Smooth muscle cell (in vitro differentiated cells): ENCODE measurements at regions not wholly inside any gene's neighbourhood (a gene's known extent, or its start where the extent isn't known, plus 50 kb on each side); places are given as distances from the start of the nearest gene placed in this dataset.

Experiments
- DNase-seq: peaks from one replicate; lab custom pipeline; 2025; ENCODE audit not compliant: unreplicated experiment; lab: John Stamatoyannopoulos, UW
- H2AFZ ChIP-seq: fragments of 200-600 bp; sonication (generic); 2 replicates; pipeline ENCODE4 v1.6.0; 2016; ENCODE audit warnings: antibody characterized with exemption, low read depth, mild to moderate bottlenecking
- H3F3A ChIP-seq: fragments of 200-600 bp; sonication (generic); 2 replicates; pipeline ENCODE4 v1.6.0; 2017; ENCODE audit warnings: antibody characterized with exemption, low read depth
- H3K27ac ChIP-seq: fragments of 200-600 bp; sonication (generic); 2 replicates; pipeline ENCODE4 v1.5.1; 2016; ENCODE audit warnings: low read depth, mild to moderate bottlenecking
- H3K27me3 ChIP-seq: fragments of 200-600 bp; sonication (generic); 2 replicates; pipeline ENCODE4 v1.6.1; 2016; ENCODE audit warnings: low read depth, mild to moderate bottlenecking
- H3K36me3 ChIP-seq: fragments of 200-600 bp; sonication (generic); 2 replicates; pipeline ENCODE4 v1.5.1; 2016; ENCODE audit warnings: low read depth
- H3K4me1 ChIP-seq: fragments of 200-600 bp; sonication (generic); 2 replicates; pipeline ENCODE4 v1.5.1; 2016; ENCODE audit warnings: low read depth
- H3K4me2 ChIP-seq: fragments of 200-600 bp; sonication (generic); 2 replicates; pipeline ENCODE4 v1.6.0; 2016; ENCODE audit warnings: mild to moderate bottlenecking
- H3K4me3 ChIP-seq: fragments of 200-600 bp; sonication (generic); 2 replicates; pipeline ENCODE4 v1.5.1; 2016; ENCODE audit warnings: mild to moderate bottlenecking
- H3K79me2 ChIP-seq: fragments of 200-600 bp; sonication (generic); 2 replicates; pipeline ENCODE4 v1.6.0; 2016; ENCODE audit warnings: low read depth, mild to moderate bottlenecking
- H3K9ac ChIP-seq: fragments of 200-600 bp; sonication (generic); 2 replicates; pipeline ENCODE4 v1.6.0; 2016; ENCODE audit warnings: low read depth
- H3K9me3 ChIP-seq: fragments of 200-600 bp; sonication (generic); replicated peaks from 2 replicates; pipeline ENCODE4 v1.5.1; 2016; ENCODE audit warnings: low read depth
- H4K20me1 ChIP-seq: fragments of 200-600 bp; sonication (generic); 2 replicates; pipeline ENCODE4 v1.6.0; 2016; ENCODE audit warnings: low read depth
- WGBS: methylation state at CpG from one replicate; pipeline ENCODE4 v1.1.7; 2016; ENCODE audit warnings: low lambda C conversion rate; 5-methylcytosine and 5-hydroxymethylcytosine counted together
- TF ChIP-seq, protein P1 (sequence below): fragments of 200-600 bp; sonication (generic); IDR thresholded peaks from 2 replicates; pipeline ENCODE4 v1.5.1; 2017; ENCODE audit warnings: borderline replicate concordance, mild to moderate bottlenecking, antibody characterized with exemption; ENCODE audit not compliant: insufficient read depth, poor library complexity, severe bottlenecking

DNA sequence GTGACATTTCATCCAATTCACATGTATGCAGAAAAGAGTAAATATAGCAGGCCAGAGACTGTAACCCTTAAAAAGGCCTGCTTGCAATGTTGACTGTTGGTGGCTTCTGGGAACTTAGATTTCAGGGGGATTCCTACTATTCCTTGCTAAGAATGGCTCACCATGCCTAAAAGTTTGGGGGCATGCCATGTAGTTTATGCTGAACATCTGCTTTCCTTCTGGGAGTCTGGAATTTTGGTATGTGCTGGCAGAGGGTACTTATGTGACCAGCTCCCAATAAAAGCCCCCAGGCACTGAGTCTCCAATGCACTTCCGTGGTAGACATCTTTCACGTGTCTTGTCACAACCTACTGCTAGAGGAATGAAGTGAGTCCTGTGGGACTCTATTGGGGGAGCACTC is 88.4 kb upstream of the PCDH8 start:
- Histone ChIP-seq H3K4me1 (peaks cover 3% of the 10 kb centered on the region), H3K9ac (no peak overlapping the region), H3K4me2 (no peak overlapping the region), H3K27ac (no peak overlapping the region), H3K36me3 (no peaks in the 10 kb centered on the region), H3K79me2 (no peaks in the 10 kb centered on the region), H4K20me1 (no peaks in the 10 kb centered on the region), H3F3A (no peaks in the 10 kb centered on the region), H2AFZ (no peak overlapping the region), H3K27me3 (no peaks in the 10 kb centered on the region), H3K9me3 (no peaks in the 10 kb centered on the region), H3K4me3 (no peak overlapping the region)
- no peak for DNase-seq
- TF ChIP-seq, protein P1, sequence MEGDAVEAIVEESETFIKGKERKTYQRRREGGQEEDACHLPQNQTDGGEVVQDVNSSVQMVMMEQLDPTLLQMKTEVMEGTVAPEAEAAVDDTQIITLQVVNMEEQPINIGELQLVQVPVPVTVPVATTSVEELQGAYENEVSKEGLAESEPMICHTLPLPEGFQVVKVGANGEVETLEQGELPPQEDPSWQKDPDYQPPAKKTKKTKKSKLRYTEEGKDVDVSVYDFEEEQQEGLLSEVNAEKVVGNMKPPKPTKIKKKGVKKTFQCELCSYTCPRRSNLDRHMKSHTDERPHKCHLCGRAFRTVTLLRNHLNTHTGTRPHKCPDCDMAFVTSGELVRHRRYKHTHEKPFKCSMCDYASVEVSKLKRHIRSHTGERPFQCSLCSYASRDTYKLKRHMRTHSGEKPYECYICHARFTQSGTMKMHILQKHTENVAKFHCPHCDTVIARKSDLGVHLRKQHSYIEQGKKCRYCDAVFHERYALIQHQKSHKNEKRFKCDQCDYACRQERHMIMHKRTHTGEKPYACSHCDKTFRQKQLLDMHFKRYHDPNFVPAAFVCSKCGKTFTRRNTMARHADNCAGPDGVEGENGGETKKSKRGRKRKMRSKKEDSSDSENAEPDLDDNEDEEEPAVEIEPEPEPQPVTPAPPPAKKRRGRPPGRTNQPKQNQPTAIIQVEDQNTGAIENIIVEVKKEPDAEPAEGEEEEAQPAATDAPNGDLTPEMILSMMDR = no peak
- WGBS = 73% methylated on average over 2 of the region's 2 CpGs

DNA sequence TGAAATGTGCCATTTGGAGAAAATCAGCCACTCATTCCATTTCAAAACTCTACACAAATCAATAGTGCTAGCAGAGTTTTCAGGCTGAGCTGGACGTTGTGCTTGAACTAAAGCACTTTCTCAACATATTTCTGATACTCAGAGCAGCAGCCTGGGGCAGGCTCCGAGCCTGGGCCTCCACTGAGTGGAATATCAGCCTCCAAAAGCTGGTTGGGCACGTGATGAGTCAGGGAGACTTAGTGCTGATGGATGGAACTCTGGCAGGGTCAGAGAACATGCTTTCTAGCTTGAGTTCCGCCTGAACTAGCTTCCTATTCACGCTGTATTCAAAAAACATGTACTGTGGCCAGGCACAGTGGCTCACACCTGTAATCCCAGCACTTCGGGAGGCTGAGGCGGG is 85.8 kb upstream of the PCDH8 start:
- DNase-seq = no peak
- H3K27me3 ChIP-seq = no peaks in the 10 kb centered on the region
- H3K4me3 ChIP-seq = no peak overlapping the region
- H3K9me3 ChIP-seq = no peaks in the 10 kb centered on the region
- no peaks in the 10 kb centered on the region for H3K36me3 ChIP-seq
- no peak overlapping the region for H3K4me2 ChIP-seq
- no peak overlapping the region for H3K9ac ChIP-seq
- no peaks in the 10 kb centered on the region for H3F3A ChIP-seq
- no peak overlapping the region for H3K27ac ChIP-seq
- WGBS = 72% methylated on average over 7 of the region's 7 CpGs
- H3K4me1 ChIP-seq = peaks cover 13% of the 10 kb centered on the region
- H3K79me2 ChIP-seq = no peaks in the 10 kb centered on the region
- H4K20me1 ChIP-seq = no peaks in the 10 kb centered on the region
- TF ChIP-seq, protein P1 = no peak
- no peak overlapping the region for H2AFZ ChIP-seq

DNA sequence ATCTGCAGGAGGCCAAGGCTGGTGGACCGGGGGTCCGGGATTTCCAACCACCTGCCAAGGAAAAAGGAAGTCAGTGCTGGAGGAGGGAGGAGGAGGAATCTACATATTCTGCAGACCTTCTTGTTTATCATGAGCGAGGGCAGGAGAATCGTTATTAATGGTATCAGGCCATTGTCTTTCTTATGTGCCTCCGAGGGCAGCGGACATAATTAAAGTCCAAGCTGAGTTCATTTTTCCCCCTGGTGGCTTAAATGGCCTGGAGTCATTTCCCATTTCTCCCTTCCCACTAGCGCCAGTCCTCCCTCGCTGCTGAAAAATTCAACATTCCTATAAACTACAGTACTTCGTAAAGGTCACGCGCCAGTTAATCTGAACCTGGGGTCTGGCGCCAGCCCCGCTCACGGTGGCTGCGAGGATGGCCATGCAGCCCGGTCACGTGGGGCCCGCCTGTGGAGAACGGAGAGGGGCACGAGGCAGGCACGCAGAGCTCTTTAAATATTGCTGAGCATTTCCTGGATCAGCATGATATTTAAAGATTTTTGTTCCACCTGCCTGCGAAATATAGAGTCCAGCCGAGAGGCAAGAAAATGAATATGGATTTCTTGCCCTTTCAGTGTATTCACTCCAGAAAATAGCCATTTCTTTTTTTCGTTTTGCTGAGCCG is 85.2 kb upstream of the PCDH8 start:
- WGBS = 91% methylated on average over 25 of the region's 25 CpGs
- Histone ChIP-seq H3K4me1 (peaks cover 13% of the 10 kb centered on the region), H3K4me3 (no peak overlapping the region)

More for the DNA sequence above, 85.2 kb upstream of the PCDH8 start:
- Histone ChIP-seq H2AFZ (no peak overlapping the region), H3K27me3 (no peaks in the 10 kb centered on the region), H3F3A (no peaks in the 10 kb centered on the region), H3K4me2 (no peak overlapping the region), H4K20me1 (no peaks in the 10 kb centered on the region), H3K79me2 (no peaks in the 10 kb centered on the region), H3K9ac (no peak overlapping the region), H3K27ac (no peak overlapping the region), H3K36me3 (no peaks in the 10 kb centered on the region), H3K9me3 (no peaks in the 10 kb centered on the region)
- no peak for DNase-seq
- TF ChIP-seq, protein P1 = no peak
